ENCODE measurements at regions not wholly inside any gene's neighbourhood (a gene's known extent, or its start where the extent isn't known, plus 50 kb on each side); places are given as distances from the start of the nearest gene placed in this dataset.

- no peak for TF ChIP-seq EZH2 (IDR thresholded peaks at IDR 0.05; ENCODE audit: borderline replicate concordance, insufficient read depth, low read length, poor library complexity, severe bottlenecking)
- no peak for TF ChIP-seq POLR2AphosphoS5 (IDR thresholded peaks at IDR 0.05)
These were observed 245.2 kb downstream of the EFHB start for GRCh38 chr3:19688767-19689166.
